Natural killer cell (primary cell): ENCODE measurements at regions not wholly inside any gene's neighbourhood (a gene's known extent, or its start where the extent isn't known, plus 50 kb on each side); places are given as distances from the start of the nearest gene placed in this dataset.

ENCODE experiments used
- ATAC-seq, 3 donors: fragments of 150-1000 bp in 2 of 3; fragments of 200-7000 bp in 1 of 3; cut with Tn5 transposase; 1 replicate in 1 of 3; 2 replicates in 2 of 3; pipeline ENCODE4 v1.10.0; 2021; ENCODE audit warnings: mild to moderate bottlenecking in 2 of 3, moderate library complexity in 2 of 3
- DNase-seq, 2 donors: peaks; one replicate each; pipeline versions ENCODE4 v3.0.0 to v3.0.0-alpha.2; 2013 to 2021; ENCODE audit warnings: mixed read lengths in 1 of 2
- H3K27ac ChIP-seq: one replicate; pipeline ENCODE4 v1.5.1; 2013; ENCODE audit warnings: mild to moderate bottlenecking, low read length
- H3K27me3 ChIP-seq: one replicate; pipeline ENCODE4 v1.6.1; 2013; ENCODE audit warnings: low read length; ENCODE audit not compliant: control insufficient read depth, insufficient read depth
- H3K36me3 ChIP-seq: one replicate; pipeline ENCODE4 v1.6.1; 2013; ENCODE audit warnings: low read length; ENCODE audit not compliant: control insufficient read depth, insufficient read depth
- H3K4me1 ChIP-seq: one replicate; pipeline ENCODE4 v1.6.1; 2013; ENCODE audit warnings: low read length; ENCODE audit not compliant: control insufficient read depth, insufficient read depth
- H3K4me3 ChIP-seq: one replicate; pipeline ENCODE4 v1.5.1; 2013; ENCODE audit warnings: low read length
- H3K9me3 ChIP-seq: one replicate; pipeline ENCODE4 v1.6.1; 2013; ENCODE audit warnings: low read length; ENCODE audit not compliant: control insufficient read depth, insufficient read depth
- H3K27ac Mint-ChIP-seq, 2 donors: one replicate each; pipeline ENCODE4 v1.8.0; 2022; ENCODE audit warnings: mild to moderate bottlenecking in 2 of 2, mixed read lengths in 2 of 2, moderate library complexity in 1 of 2
- H3K27me3 Mint-ChIP-seq, 2 donors: one replicate each; pipeline ENCODE4 v1.8.0; 2022; ENCODE audit warnings: low read depth in 2 of 2, mixed read lengths in 2 of 2
- H3K36me3 Mint-ChIP-seq: one replicate; pipeline ENCODE4 v1.8.0; 2022; ENCODE audit warnings: mixed read lengths
- H3K4me1 Mint-ChIP-seq, 2 donors: one replicate each; pipeline ENCODE4 v1.8.0; 2022; ENCODE audit warnings: mixed read lengths in 2 of 2
- H3K4me3 Mint-ChIP-seq: one replicate; pipeline ENCODE4 v1.8.0; 2022; ENCODE audit warnings: mild to moderate bottlenecking, moderate library complexity, mixed read lengths
- H3K9me3 Mint-ChIP-seq, 2 donors: one replicate each; pipeline ENCODE4 v1.8.0; 2022; ENCODE audit warnings: mixed read lengths in 2 of 2
- WGBS: methylation state at CpG from one replicate; pipeline ENCODE4 v1.1.7; 2013; ENCODE audit warnings: missing lambda C conversion rate; ENCODE audit not compliant: insufficient coverage; 5-methylcytosine and 5-hydroxymethylcytosine counted together
- intact Hi-C: fragments of 100-400 bp; cut with micrococcal nuclease; formaldehyde crosslinking; loops from one replicate; pipeline ENCODE4 v1.14.2; 2022
- TF ChIP-seq, protein P1 (sequence below): fragments of 200-600 bp; IDR thresholded peaks from one replicate; pipeline ENCODE4 v1.8.0; 2022; ENCODE audit warnings: antibody characterized with exemption

GRCh38 chr2:188158337-188159100 is 133.2 kb upstream of the GULP1 start:
- Mint-ChIP-seq H3K4me3 (no peak overlapping the region), H3K27me3 (no peaks in the 10 kb centered on the region), H3K4me1 (no peaks in the 10 kb centered on the region), H3K27ac (no peak overlapping the region), H3K36me3 (no peaks in the 10 kb centered on the region), H3K9me3 (peaks cover 5 to 7% of the 10 kb centered on the region in 2 donors)
- Histone ChIP-seq H3K27ac (no peak overlapping the region), H3K9me3 (peaks cover 3% of the 10 kb centered on the region), H3K27me3 (no peaks in the 10 kb centered on the region), H3K36me3 (no peaks in the 10 kb centered on the region), H3K4me3 (no peak overlapping the region), H3K4me1 (no peaks in the 10 kb centered on the region)
- WGBS, result 81% methylated on average over 8 of the region's 9 CpGs
- TF ChIP-seq, protein P1, sequence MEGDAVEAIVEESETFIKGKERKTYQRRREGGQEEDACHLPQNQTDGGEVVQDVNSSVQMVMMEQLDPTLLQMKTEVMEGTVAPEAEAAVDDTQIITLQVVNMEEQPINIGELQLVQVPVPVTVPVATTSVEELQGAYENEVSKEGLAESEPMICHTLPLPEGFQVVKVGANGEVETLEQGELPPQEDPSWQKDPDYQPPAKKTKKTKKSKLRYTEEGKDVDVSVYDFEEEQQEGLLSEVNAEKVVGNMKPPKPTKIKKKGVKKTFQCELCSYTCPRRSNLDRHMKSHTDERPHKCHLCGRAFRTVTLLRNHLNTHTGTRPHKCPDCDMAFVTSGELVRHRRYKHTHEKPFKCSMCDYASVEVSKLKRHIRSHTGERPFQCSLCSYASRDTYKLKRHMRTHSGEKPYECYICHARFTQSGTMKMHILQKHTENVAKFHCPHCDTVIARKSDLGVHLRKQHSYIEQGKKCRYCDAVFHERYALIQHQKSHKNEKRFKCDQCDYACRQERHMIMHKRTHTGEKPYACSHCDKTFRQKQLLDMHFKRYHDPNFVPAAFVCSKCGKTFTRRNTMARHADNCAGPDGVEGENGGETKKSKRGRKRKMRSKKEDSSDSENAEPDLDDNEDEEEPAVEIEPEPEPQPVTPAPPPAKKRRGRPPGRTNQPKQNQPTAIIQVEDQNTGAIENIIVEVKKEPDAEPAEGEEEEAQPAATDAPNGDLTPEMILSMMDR, result no peak
- DNase-seq (no peak), ATAC-seq (no peak)
- intact Hi-C loops, result no loop called here

- H3K27ac Mint-ChIP-seq, result no peak overlapping the region
Observed at GRCh38 chr2:188159484-188159883, 132.2 kb upstream of the GULP1 start.

GRCh38 chr2:188170356-188170755 is 121.3 kb upstream of the GULP1 start:
- TF ChIP-seq, protein P1, result no peak
- Histone ChIP-seq H3K27ac (no peak overlapping the region), H3K36me3 (no peaks in the 10 kb centered on the region), H3K4me1 (no peaks in the 10 kb centered on the region), H3K27me3 (no peaks in the 10 kb centered on the region), H3K4me3 (no peak overlapping the region), H3K9me3 (peaks cover 2% of the 10 kb centered on the region)
- Mint-ChIP-seq H3K27me3 (no peaks in the 10 kb centered on the region), H3K4me1 (no peaks in the 10 kb centered on the region), H3K4me3 (no peak overlapping the region), H3K9me3 (peaks cover 27 to 46% of the 10 kb centered on the region in 2 donors), H3K36me3 (peaks cover 30% of the 10 kb centered on the region), H3K27ac (no peak overlapping the region)
- no peak for ATAC-seq
- DNase-seq, result no peak
- intact Hi-C loops, result no loop called here
- 90% methylated on average over 4 of the region's 4 CpGs for WGBS

More at GRCh38 chr2:188159484-188159883, 132.2 kb upstream of the GULP1 start:
- 100% methylated on average over 1 of the region's 2 CpGs for WGBS
- Histone ChIP-seq H3K4me3 (no peak overlapping the region), H3K36me3 (no peaks in the 10 kb centered on the region), H3K27ac (no peak overlapping the region), H3K27me3 (no peaks in the 10 kb centered on the region), H3K9me3 (peaks cover 3% of the 10 kb centered on the region), H3K4me1 (no peaks in the 10 kb centered on the region)
- Mint-ChIP-seq H3K9me3 (peaks cover 5 to 7% of the 10 kb centered on the region in 2 donors), H3K4me3 (no peak overlapping the region), H3K36me3 (no peaks in the 10 kb centered on the region), H3K4me1 (no peaks in the 10 kb centered on the region), H3K27me3 (no peaks in the 10 kb centered on the region)
- intact Hi-C loops, result no loop called here
- ATAC-seq (no peak), DNase-seq (no peak)
- TF ChIP-seq, protein P1, result no peak

DNA sequence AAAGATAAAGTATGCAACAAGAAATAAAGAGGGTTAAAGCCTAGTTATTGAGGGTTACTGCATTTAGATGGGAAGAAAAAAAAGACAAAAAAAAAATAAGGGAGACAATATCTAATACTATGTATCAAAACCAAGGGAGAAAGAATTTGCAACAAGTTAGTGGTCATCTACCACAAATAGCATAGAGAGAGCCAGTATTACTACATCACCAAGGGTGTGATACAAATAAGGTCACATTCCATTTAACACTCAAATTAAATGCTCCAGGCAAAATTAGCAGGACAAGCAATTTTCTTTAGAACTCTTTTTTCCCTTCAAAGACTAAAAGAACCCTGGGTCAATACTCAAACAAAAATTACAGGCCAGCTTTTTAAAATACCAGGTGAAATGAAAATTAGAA is 115.1 kb upstream of the GULP1 start:
- ATAC-seq, result no peak
- no peaks in the 10 kb centered on the region for H3K36me3 ChIP-seq

More for the DNA sequence above, 115.1 kb upstream of the GULP1 start:
- intact Hi-C loops, result no loop called here
- Histone ChIP-seq H3K9me3 (no peaks in the 10 kb centered on the region), H3K27ac (no peak overlapping the region), H3K4me1 (no peaks in the 10 kb centered on the region), H3K4me3 (no peak overlapping the region), H3K27me3 (no peaks in the 10 kb centered on the region)
- no peaks in the 10 kb centered on the region for H3K4me1 Mint-ChIP-seq
- H3K4me3 Mint-ChIP-seq, result no peak overlapping the region
- H3K9me3 Mint-ChIP-seq, result peaks cover 13 to 28% of the 10 kb centered on the region in 2 donors
- peaks cover 14% of the 10 kb centered on the region for H3K36me3 Mint-ChIP-seq
- H3K27ac Mint-ChIP-seq, result no peak overlapping the region
- H3K27me3 Mint-ChIP-seq, result no peaks in the 10 kb centered on the region
- TF ChIP-seq, protein P1, result no peak
- DNase-seq, result no peak
